Loucy (cell line): ENCODE measurements at regions not wholly inside any gene's neighbourhood (a gene's known extent, or its start where the extent isn't known, plus 50 kb on each side); places are given as distances from the start of the nearest gene placed in this dataset.

Experiments used
- H2AFZ ChIP-seq: fragments of 200-600 bp; sonication (generic); 2 replicates; pipeline ENCODE4 v1.6.0; 2016; ENCODE audit warnings: antibody characterized with exemption, mild to moderate bottlenecking, low read length, moderate library complexity
- H3F3A ChIP-seq: fragments of 200-600 bp; 2 replicates; pipeline ENCODE4 v1.6.0; 2016; ENCODE audit warnings: antibody characterized with exemption, low read depth, mild to moderate bottlenecking
- H3K27me3 ChIP-seq: fragments of 200-600 bp; sonication (generic); 2 replicates; pipeline ENCODE4 v1.6.1; 2014; ENCODE audit warnings: low read length, mild to moderate bottlenecking; ENCODE audit not compliant: insufficient read depth, poor library complexity, severe bottlenecking
- H3K36me3 ChIP-seq: fragments of 200-600 bp; sonication (generic); 2 replicates; pipeline ENCODE4 v1.6.1; 2016; ENCODE audit warnings: low read length; ENCODE audit not compliant: insufficient read depth
- H3K4me1 ChIP-seq: fragments of 200-600 bp; sonication (generic); 2 replicates; pipeline ENCODE4 v1.5.1; 2014; ENCODE audit warnings: low read length, mild to moderate bottlenecking; ENCODE audit not compliant: insufficient read depth, poor library complexity, severe bottlenecking
- H3K4me2 ChIP-seq: fragments of 200-600 bp; sonication (generic); 2 replicates; pipeline ENCODE4 v1.6.0; 2014; ENCODE audit warnings: antibody characterized with exemption, low read length, low read depth, mild to moderate bottlenecking; ENCODE audit not compliant: poor library complexity, severe bottlenecking
- H3K4me3 ChIP-seq: fragments of 200-600 bp; sonication (generic); 2 replicates; pipeline ENCODE4 v1.5.1; 2014; ENCODE audit warnings: low read length, mild to moderate bottlenecking, mixed read lengths; ENCODE audit not compliant: poor library complexity, severe bottlenecking
- H3K79me2 ChIP-seq: fragments of 200-600 bp; sonication (generic); 2 replicates; pipeline ENCODE4 v1.6.1; 2014; ENCODE audit warnings: low read length; ENCODE audit not compliant: insufficient read depth
- H3K9ac ChIP-seq: fragments of 200-600 bp; sonication (generic); 2 replicates; pipeline ENCODE4 v1.6.0; 2014; ENCODE audit warnings: mild to moderate bottlenecking, low read depth, low read length, moderate library complexity; ENCODE audit not compliant: poor library complexity, severe bottlenecking
- H3K9me2 ChIP-seq: fragments of 200-600 bp; sonication (generic); replicated peaks from 2 replicates; pipeline ENCODE4 v1.6.1; 2016; ENCODE audit warnings: low read depth, low read length, mixed read lengths
- H3K9me3 ChIP-seq: fragments of 200-600 bp; sonication (generic); 2 replicates; pipeline ENCODE4 v1.6.1; 2014; ENCODE audit warnings: mild to moderate bottlenecking, antibody characterized with exemption, low read length, low read depth; ENCODE audit not compliant: insufficient read depth
- H4K20me1 ChIP-seq: fragments of 200-600 bp; sonication (generic); 2 replicates; pipeline ENCODE4 v1.6.0; 2014; ENCODE audit warnings: antibody characterized with exemption, low read length, mild to moderate bottlenecking; ENCODE audit not compliant: insufficient read depth, poor library complexity, severe bottlenecking
- EZH2phosphoT487 ChIP-seq: fragments of 200-600 bp; IDR thresholded peaks from 2 replicates; pipeline ENCODE4 v1.6.1; 2018; ENCODE audit warnings: antibody characterized with exemption, mild to moderate bottlenecking, moderate library complexity, borderline replicate concordance
- TF ChIP-seq, protein P1 (sequence below): fragments of 200-600 bp; sonication (generic); conservative IDR thresholded peaks from 2 replicates; pipeline ENCODE4 v1.5.1; 2014; ENCODE audit warnings: mild to moderate bottlenecking, antibody characterized with exemption, low read length

DNA sequence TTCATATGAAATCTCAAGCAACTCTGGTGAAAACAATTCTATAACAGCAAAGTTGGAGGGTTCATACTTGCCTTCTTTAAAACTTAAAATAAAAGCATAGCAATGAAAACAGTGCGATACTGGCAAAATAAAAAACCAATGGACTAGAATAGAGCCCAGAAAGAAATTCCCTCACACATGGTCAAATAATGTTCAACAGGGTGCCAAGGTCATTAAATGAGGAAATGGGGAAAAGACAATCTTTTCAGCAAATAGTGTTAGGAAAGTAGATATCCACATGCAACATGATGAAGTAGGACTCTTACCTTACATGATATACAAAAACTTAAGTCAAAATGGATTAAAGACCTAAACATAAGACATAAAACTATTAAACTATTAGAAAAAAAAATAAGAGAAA is 970.2 kb upstream of the AGA start:
- TF ChIP-seq EZH2phosphoT487 = no peak
- TF ChIP-seq, protein P1, sequence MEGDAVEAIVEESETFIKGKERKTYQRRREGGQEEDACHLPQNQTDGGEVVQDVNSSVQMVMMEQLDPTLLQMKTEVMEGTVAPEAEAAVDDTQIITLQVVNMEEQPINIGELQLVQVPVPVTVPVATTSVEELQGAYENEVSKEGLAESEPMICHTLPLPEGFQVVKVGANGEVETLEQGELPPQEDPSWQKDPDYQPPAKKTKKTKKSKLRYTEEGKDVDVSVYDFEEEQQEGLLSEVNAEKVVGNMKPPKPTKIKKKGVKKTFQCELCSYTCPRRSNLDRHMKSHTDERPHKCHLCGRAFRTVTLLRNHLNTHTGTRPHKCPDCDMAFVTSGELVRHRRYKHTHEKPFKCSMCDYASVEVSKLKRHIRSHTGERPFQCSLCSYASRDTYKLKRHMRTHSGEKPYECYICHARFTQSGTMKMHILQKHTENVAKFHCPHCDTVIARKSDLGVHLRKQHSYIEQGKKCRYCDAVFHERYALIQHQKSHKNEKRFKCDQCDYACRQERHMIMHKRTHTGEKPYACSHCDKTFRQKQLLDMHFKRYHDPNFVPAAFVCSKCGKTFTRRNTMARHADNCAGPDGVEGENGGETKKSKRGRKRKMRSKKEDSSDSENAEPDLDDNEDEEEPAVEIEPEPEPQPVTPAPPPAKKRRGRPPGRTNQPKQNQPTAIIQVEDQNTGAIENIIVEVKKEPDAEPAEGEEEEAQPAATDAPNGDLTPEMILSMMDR = no peak
- H3F3A ChIP-seq = no peaks in the 10 kb centered on the region
- H3K4me2 ChIP-seq = no peak overlapping the region
- H3K36me3 ChIP-seq = no peaks in the 10 kb centered on the region
- no peaks in the 10 kb centered on the region for H3K27me3 ChIP-seq
- H3K4me1 ChIP-seq = no peaks in the 10 kb centered on the region
- no peaks in the 10 kb centered on the region for H3K9me2 ChIP-seq
- H2AFZ ChIP-seq = no peak overlapping the region
- H3K4me3 ChIP-seq = no peak overlapping the region
- H3K9me3 ChIP-seq = no peaks in the 10 kb centered on the region
- no peaks in the 10 kb centered on the region for H3K79me2 ChIP-seq
- H3K9ac ChIP-seq = no peak overlapping the region
- no peaks in the 10 kb centered on the region for H4K20me1 ChIP-seq

DNA sequence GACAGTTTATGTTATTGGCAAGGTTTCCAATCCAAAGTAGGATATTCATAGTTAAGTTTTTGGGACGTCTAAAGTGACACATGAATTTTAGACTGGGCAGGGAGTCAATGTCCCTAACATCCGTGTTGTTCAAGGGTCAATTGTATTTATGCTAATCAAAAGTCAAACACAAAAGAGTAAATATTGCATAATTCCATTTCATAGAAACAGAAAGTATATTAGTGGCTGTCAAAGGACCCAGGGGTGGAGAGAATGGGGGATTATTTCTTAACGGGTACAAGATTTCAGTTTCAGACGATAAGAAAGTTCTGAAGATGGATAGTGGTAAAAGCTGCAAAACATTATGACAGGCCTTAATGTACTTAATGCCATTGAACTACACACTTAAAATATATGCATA is 971.8 kb upstream of the AGA start:
- no peaks in the 10 kb centered on the region for H3K36me3 ChIP-seq
- no peak overlapping the region for H2AFZ ChIP-seq
- H3K4me2 ChIP-seq = no peak overlapping the region
- H3K9ac ChIP-seq = no peak overlapping the region
- TF ChIP-seq EZH2phosphoT487 = no peak
- TF ChIP-seq, protein P1 = no peak
- H4K20me1 ChIP-seq = no peaks in the 10 kb centered on the region
- H3K79me2 ChIP-seq = no peaks in the 10 kb centered on the region
- no peaks in the 10 kb centered on the region for H3F3A ChIP-seq
- no peaks in the 10 kb centered on the region for H3K9me2 ChIP-seq
- no peaks in the 10 kb centered on the region for H3K4me1 ChIP-seq
- no peaks in the 10 kb centered on the region for H3K9me3 ChIP-seq
- H3K27me3 ChIP-seq = no peaks in the 10 kb centered on the region
- no peak overlapping the region for H3K4me3 ChIP-seq

DNA sequence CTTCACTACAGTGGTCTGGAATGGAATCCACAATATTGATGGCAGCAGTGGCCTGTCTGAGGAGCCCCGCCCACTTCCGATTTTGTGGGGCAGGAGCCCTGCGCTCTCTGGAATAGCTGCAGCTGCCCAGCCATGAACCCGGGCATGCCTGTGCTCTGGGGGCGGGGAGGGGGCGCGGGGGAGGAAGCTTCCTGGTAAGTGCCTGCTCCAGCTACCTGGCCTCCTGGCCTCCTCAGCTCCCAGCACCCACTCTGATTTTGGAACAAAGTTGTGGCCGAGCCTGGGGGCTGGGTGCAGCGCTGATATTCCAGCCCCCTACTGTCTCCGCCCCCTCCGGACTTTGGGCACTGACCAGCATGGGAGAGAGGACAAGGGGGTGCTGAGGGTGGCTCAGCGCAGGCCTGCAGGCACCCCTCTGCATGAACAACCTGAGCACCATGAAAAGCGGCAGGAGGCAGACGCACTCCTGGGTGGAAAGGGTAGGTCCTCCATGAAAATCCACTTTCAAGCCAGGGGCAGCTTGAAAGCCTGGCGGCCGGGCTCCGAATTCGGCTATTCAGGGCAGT is 972.7 kb upstream of the AGA start:
- H3K9ac ChIP-seq = no peak overlapping the region
- no peaks in the 10 kb centered on the region for H3K9me2 ChIP-seq
- no peaks in the 10 kb centered on the region for H4K20me1 ChIP-seq
- H3K4me1 ChIP-seq = no peaks in the 10 kb centered on the region
- H2AFZ ChIP-seq = no peak overlapping the region
- H3K9me3 ChIP-seq = no peaks in the 10 kb centered on the region
- TF ChIP-seq, protein P1 = no peak
- no peak for TF ChIP-seq EZH2phosphoT487
- H3K4me3 ChIP-seq = no peak overlapping the region
- H3K36me3 ChIP-seq = no peaks in the 10 kb centered on the region
- no peaks in the 10 kb centered on the region for H3K79me2 ChIP-seq
- H3F3A ChIP-seq = no peaks in the 10 kb centered on the region
- H3K4me2 ChIP-seq = no peak overlapping the region
- no peaks in the 10 kb centered on the region for H3K27me3 ChIP-seq
